Prostate gland (tissue), 2 donors: ENCODE measurements at regions not wholly inside any gene's neighbourhood (a gene's known extent, or its start where the extent isn't known, plus 50 kb on each side); places are given as distances from the start of the nearest gene placed in this dataset.
A peak's percentile ranks its signal among the peaks of the same experiment; 100 is the strongest.
"Not testable (repeated sequence)": the region's sequence is repeated elsewhere in the genome, so short reads cannot be mapped to it uniquely, and the experiment has no call there.

Source experiments
- DNase-seq: peaks from one replicate; pipeline ENCODE4 v3.0.0-alpha.2; 2019; ENCODE audit warnings: low spot score
- H3K27ac ChIP-seq, 2 donors: fragments of 200-600 bp; sonication (generic); 2 replicates each; pipeline ENCODE4 v1.5.1; 2017 to 2019
- H3K27me3 ChIP-seq: fragments of 200-600 bp; sonication (generic); replicated peaks from 2 replicates; pipeline ENCODE4 v1.5.1; 2019; ENCODE audit not compliant: insufficient read depth
- H3K36me3 ChIP-seq, 2 donors: fragments of 200-600 bp; sonication (generic); 1 replicate in 1 of 2; 2 replicates in 1 of 2; pipeline versions ENCODE4 v1.5.1 to v1.8.1; 2017 to 2019
- H3K4me1 ChIP-seq: fragments of 200-600 bp; sonication (generic); replicated peaks from 2 replicates; pipeline ENCODE4 v1.5.1; 2019
- H3K4me3 ChIP-seq, 2 donors: fragments of 200-600 bp; sonication (generic); 2 replicates each; pipeline ENCODE4 v1.5.1; 2017 to 2019
- H3K9me3 ChIP-seq: fragments of 200-600 bp; sonication (generic); 2 replicates; pipeline ENCODE4 v1.5.1; 2017
- POLR2A ChIP-seq: fragments of 450-650 bp; IDR thresholded peaks from one replicate; pipeline ENCODE4 v1.6.1; 2016; ENCODE audit warnings: antibody characterized with exemption, mild to moderate bottlenecking
- POLR2AphosphoS5 ChIP-seq: sonication (generic); formaldehyde crosslinking; IDR thresholded peaks from one replicate; pipeline ENCODE4 v1.6.1; 2017; ENCODE audit warnings: antibody characterized with exemption
- WGBS: methylation state at CpG from one replicate; pipeline ENCODE4 v1.1.5; 2018; 5-methylcytosine and 5-hydroxymethylcytosine counted together
- intact Hi-C: fragments of 100-400 bp; cut with DNase I; formaldehyde crosslinking; loops from one replicate; pipeline ENCODE4 v1.14.2; 2022
- TF ChIP-seq, protein P1 (sequence below), 4 experiments: fragments of 200-600 bp in 2 of 4; fragments of 450-650 bp in 2 of 4; sonication (generic) in 2 of 4; IDR thresholded peaks; 1 replicate in 3 of 4; 2 replicates in 1 of 4; pipeline ENCODE4 v1.5.1; 2016 to 2019; ENCODE audit warnings: antibody characterized with exemption in 4 of 4, mild to moderate bottlenecking in 2 of 4, moderate library complexity in 2 of 4

- Histone ChIP-seq H3K9me3 (no peaks in the 10 kb centered on the region), H3K27ac (peak overlapping the region in 1 of 2 donors; percentile 18)
- WGBS = 39% methylated on average over 9 of the region's 9 CpGs
These were observed 89.3 kb downstream of the MAD2L1 start for GRCh38 chr4:119977076-119977940.

DNA sequence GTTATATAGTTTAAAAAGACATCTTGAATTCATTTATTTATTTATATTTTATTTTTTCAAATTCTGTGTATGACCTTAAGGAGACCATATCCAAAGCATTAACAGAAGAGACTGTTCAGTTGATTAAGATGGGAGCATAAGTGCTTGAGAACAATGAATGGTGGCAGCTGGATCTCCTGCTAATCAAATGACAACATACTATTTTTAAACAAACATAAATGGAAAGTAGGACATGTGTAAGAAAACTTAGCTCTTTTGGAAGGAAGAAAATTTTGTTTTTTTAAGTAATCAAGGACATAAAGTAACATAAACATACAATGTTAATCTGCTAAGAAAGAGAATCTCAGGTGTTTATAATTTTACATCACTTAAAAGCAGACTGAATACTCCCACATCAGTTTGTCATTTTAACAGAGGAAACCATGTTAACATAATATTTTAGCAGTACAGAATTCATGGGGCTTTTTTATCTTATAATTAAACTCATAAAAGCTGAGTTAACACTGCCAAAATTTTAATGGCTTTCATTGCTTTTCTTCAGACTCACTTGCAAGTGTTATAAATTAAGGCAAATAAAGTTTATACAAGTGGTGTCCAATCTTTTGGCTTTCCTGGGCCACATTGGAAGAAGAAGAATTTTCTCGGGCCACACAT is 95.1 kb downstream of the MAD2L1 start:
- TF ChIP-seq POLR2A (no peak), POLR2AphosphoS5 (no peak)
- TF ChIP-seq, protein P1, sequence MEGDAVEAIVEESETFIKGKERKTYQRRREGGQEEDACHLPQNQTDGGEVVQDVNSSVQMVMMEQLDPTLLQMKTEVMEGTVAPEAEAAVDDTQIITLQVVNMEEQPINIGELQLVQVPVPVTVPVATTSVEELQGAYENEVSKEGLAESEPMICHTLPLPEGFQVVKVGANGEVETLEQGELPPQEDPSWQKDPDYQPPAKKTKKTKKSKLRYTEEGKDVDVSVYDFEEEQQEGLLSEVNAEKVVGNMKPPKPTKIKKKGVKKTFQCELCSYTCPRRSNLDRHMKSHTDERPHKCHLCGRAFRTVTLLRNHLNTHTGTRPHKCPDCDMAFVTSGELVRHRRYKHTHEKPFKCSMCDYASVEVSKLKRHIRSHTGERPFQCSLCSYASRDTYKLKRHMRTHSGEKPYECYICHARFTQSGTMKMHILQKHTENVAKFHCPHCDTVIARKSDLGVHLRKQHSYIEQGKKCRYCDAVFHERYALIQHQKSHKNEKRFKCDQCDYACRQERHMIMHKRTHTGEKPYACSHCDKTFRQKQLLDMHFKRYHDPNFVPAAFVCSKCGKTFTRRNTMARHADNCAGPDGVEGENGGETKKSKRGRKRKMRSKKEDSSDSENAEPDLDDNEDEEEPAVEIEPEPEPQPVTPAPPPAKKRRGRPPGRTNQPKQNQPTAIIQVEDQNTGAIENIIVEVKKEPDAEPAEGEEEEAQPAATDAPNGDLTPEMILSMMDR (IDR thresholded peaks at IDR 0.05) = no peak
- H3K36me3 ChIP-seq = no peaks in the 10 kb centered on the region
- no peak overlapping the region for H3K4me3 ChIP-seq
- intact Hi-C loops = no loop called here
- no peaks in the 10 kb centered on the region for H3K27me3 ChIP-seq
- no peak overlapping the region for H3K27ac ChIP-seq
- DNase-seq = no peak
- 14% methylated on average over 1 of the region's 1 CpG for WGBS
- no peaks in the 10 kb centered on the region for H3K4me1 ChIP-seq
- H3K9me3 ChIP-seq = no peaks in the 10 kb centered on the region

More at GRCh38 chr4:119977076-119977940, 89.3 kb downstream of the MAD2L1 start:
- intact Hi-C loops = no loop called here
- Histone ChIP-seq H3K4me1 (no peaks in the 10 kb centered on the region), H3K4me3 (no peak overlapping the region), H3K27me3 (no peaks in the 10 kb centered on the region), H3K36me3 (no peaks in the 10 kb centered on the region)
- DNase-seq = no peak
- TF ChIP-seq POLR2AphosphoS5 = no peak
- no peak for TF ChIP-seq POLR2A

GRCh38 chr4:119962631-119963030 is 104.0 kb downstream of the MAD2L1 start:
- Histone ChIP-seq H3K9me3 (no peaks in the 10 kb centered on the region), H3K4me1 (no peaks in the 10 kb centered on the region), H3K4me3 (no peak overlapping the region), H3K27me3 (no peaks in the 10 kb centered on the region), H3K27ac (no peak overlapping the region), H3K36me3 (no peaks in the 10 kb centered on the region)
- no peak for DNase-seq
- TF ChIP-seq POLR2AphosphoS5 = no peak
- no peak for TF ChIP-seq POLR2A
- TF ChIP-seq, protein P1 (IDR thresholded peaks at IDR 0.05) = no peak
- intact Hi-C loops = no loop called here

DNA sequence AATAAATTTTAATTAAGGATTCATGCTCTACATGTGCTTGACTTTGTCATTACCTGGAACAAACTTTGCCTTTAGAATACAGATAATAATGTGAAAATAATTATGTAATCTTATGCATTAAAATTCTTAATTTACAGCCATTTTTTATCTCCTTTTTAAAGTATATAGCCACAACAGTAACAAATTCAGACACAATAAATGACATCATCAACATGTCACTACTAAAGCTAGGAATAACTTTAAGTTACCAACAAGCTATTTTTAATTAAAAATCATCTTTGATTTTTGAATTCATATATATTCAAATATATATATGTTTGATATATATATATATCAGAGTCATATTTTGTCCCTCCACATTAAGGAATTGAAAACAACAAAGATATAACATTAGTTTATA is 107.7 kb downstream of the MAD2L1 start:
- Histone ChIP-seq H3K4me3 (no peak overlapping the region), H3K27me3 (no peaks in the 10 kb centered on the region), H3K36me3 (no peaks in the 10 kb centered on the region), H3K9me3 (no peaks in the 10 kb centered on the region), H3K4me1 (no peaks in the 10 kb centered on the region), H3K27ac (no peak overlapping the region)
- no peak for DNase-seq
- TF ChIP-seq, protein P1 (IDR thresholded peaks at IDR 0.05) = no peak
- TF ChIP-seq POLR2A (no peak), POLR2AphosphoS5 (no peak)
- intact Hi-C loops = no loop called here

DNA sequence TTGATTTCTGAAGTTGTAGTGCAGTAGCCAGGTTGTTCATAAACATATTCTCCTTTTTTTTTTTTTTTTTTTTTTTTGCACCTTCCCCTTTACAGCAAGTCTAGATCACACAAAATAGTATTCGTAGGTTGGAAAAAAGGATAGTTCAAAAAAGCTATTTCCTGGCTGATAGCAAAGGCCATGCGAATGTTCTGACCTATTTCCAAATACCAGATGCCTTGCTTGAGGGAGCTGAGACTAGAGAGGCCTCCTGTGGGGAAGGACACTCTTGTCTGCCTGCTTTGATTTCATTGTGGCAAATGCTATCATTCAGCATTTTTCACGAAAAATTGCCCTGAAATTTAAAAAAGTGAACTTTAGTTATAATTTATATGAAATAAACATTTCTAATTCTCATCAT is 111.4 kb downstream of the MAD2L1 start:
- WGBS = 91% methylated on average over 3 of the region's 3 CpGs
- H3K4me1 ChIP-seq = no peaks in the 10 kb centered on the region
- TF ChIP-seq, protein P1 (IDR thresholded peaks at IDR 0.05) = no peak
- TF ChIP-seq POLR2AphosphoS5 (no peak), POLR2A (no peak)

DNA sequence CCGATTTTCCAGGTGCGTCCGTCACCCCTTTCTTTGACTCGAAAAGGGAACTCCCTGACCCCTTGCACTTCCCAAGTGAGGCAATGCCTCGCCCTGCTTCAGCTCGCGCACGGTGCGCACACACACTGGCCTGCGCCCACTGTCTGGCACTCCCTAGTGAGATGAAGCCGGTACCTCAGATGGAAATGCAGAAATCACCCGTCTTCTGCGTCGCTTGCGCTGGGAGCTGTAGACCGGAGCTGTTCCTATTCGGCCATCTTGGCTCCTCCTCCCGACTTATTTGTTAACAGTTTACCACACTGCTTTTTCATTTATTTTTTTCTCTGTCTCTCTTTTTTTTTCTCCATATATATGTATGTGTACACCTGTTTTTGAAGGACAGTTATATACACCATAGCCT is 112.2 kb downstream of the MAD2L1 start:
- H3K27me3 ChIP-seq, H3K4me3 ChIP-seq, H3K9me3 ChIP-seq, intact Hi-C loops, H3K4me1 ChIP-seq, DNase-seq, H3K36me3 ChIP-seq, H3K27ac ChIP-seq: not testable (repeated sequence)
- over 99% methylated on average over 15 of the region's 18 CpGs for WGBS

More for the DNA sequence above, 111.4 kb downstream of the MAD2L1 start:
- intact Hi-C loops = no loop called here
- Histone ChIP-seq H3K27ac (no peak overlapping the region), H3K4me3 (no peak overlapping the region), H3K27me3 (no peaks in the 10 kb centered on the region), H3K36me3 (no peaks in the 10 kb centered on the region), H3K9me3 (no peaks in the 10 kb centered on the region)
- no peak for DNase-seq
